ENCODE measurements at regions not wholly inside any gene's neighbourhood (a gene's known extent, or its start where the extent isn't known, plus 50 kb on each side); places are given as distances from the start of the nearest gene placed in this dataset.

- Histone ChIP-seq H3K4me3 (no peak overlapping the region), H3K27ac (ENCODE audit: control insufficient read depth, insufficient read depth) (no peak overlapping the region), H2AFZ (ENCODE audit: control insufficient read depth, low read depth, low read length) (no peak overlapping the region), H3K9ac (ENCODE audit: control insufficient read depth, insufficient read depth, low read length) (no peak overlapping the region), H3K79me2 (ENCODE audit: control insufficient read depth, insufficient read depth, low read length) (no peaks in the 10 kb centered on the region), H3K4me2 (ENCODE audit: control insufficient read depth, insufficient read depth) (no peak overlapping the region), H3K4me1 (ENCODE audit: control insufficient read depth, insufficient read depth, low read length) (no peaks in the 10 kb centered on the region), H3K36me3 (ENCODE audit: control insufficient read depth in 2 of 2, insufficient read depth in 2 of 2, low read length in 1 of 2) (no peaks in the 10 kb centered on the region), H3K27me3 (replicated peaks in 1 of 2; ENCODE audit: control insufficient read depth in 2 of 2, insufficient read depth in 2 of 2, low read length in 1 of 2) (no peaks in the 10 kb centered on the region), H4K20me1 (ENCODE audit: control insufficient read depth, insufficient read depth) (no peaks in the 10 kb centered on the region), H3K9me3 (replicated peaks; ENCODE audit: control insufficient read depth, insufficient read depth, low read length) (no peaks in the 10 kb centered on the region)
- ChIA-PET RAD21 (ENCODE audit: unreplicated experiment) (no interaction called here), SMC1A (ENCODE audit: uncharacterized antibody, unreplicated experiment) (no interaction called here), CTCF (no interaction called here), POLR2A (no interaction called here)
- no TSS peak for BruUV-seq (replicated peaks)
- in situ Hi-C loops (cut with MboI) (no loop called here), intact Hi-C loops (cut with micrococcal nuclease; ENCODE audit: unreplicated experiment) (no loop called here)
- FAIRE-seq (no peak), DNase-seq (ENCODE audit: low read depth, low spot score) (no peak), ATAC-seq (no peak)
- WGBS (ENCODE audit: insufficient coverage, insufficient replicate concordance, low lambda C conversion rate, missing lambda C conversion rate) = 10% methylated on average over 2 of the region's 2 CpGs
- no peak for TF ChIP-seq ZZZ3 (IDR thresholded peaks at IDR 0.05; ENCODE audit: control insufficient read depth, insufficient read length, low read depth)
- no peak for TF ChIP-seq NR2F1 (conservative IDR thresholded peaks at IDR 0.05)
- no peak for TF ChIP-seq SREBF1 (IDR thresholded peaks at IDR 0.05; ENCODE audit: low read length)
- TF ChIP-seq, protein P1, sequence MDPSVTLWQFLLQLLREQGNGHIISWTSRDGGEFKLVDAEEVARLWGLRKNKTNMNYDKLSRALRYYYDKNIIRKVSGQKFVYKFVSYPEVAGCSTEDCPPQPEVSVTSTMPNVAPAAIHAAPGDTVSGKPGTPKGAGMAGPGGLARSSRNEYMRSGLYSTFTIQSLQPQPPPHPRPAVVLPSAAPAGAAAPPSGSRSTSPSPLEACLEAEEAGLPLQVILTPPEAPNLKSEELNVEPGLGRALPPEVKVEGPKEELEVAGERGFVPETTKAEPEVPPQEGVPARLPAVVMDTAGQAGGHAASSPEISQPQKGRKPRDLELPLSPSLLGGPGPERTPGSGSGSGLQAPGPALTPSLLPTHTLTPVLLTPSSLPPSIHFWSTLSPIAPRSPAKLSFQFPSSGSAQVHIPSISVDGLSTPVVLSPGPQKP (IDR thresholded peaks at IDR 0.05; ENCODE audit: low read depth, low read length) = no peak
- no peak for TF ChIP-seq BHLHE40 (IDR thresholded peaks at IDR 0.05; ENCODE audit: borderline replicate concordance in 1 of 2, low read depth in 2 of 2, low read length in 1 of 2)
- TF ChIP-seq EED (IDR thresholded peaks at IDR 0.05; ENCODE audit: low read depth) = no peak
- TF ChIP-seq ESRRA (IDR thresholded peaks at IDR 0.05; ENCODE audit: low read length) = no peak
- TF ChIP-seq, protein P2, sequence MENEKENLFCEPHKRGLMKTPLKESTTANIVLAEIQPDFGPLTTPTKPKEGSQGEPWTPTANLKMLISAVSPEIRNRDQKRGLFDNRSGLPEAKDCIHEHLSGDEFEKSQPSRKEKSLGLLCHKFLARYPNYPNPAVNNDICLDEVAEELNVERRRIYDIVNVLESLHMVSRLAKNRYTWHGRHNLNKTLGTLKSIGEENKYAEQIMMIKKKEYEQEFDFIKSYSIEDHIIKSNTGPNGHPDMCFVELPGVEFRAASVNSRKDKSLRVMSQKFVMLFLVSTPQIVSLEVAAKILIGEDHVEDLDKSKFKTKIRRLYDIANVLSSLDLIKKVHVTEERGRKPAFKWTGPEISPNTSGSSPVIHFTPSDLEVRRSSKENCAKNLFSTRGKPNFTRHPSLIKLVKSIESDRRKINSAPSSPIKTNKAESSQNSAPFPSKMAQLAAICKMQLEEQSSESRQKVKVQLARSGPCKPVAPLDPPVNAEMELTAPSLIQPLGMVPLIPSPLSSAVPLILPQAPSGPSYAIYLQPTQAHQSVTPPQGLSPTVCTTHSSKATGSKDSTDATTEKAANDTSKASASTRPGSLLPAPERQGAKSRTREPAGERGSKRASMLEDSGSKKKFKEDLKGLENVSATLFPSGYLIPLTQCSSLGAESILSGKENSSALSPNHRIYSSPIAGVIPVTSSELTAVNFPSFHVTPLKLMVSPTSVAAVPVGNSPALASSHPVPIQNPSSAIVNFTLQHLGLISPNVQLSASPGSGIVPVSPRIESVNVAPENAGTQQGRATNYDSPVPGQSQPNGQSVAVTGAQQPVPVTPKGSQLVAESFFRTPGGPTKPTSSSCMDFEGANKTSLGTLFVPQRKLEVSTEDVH (IDR thresholded peaks at IDR 0.05; ENCODE audit: low read depth, partially characterized antibody) = no peak
Observed at GRCh38 chr12:74619084-74619483, 81.4 kb downstream of the ATXN7L3B start.
